HepG2 (cell line): ENCODE measurements at regions not wholly inside any gene's neighbourhood (a gene's known extent, or its start where the extent isn't known, plus 50 kb on each side); places are given as distances from the start of the nearest gene placed in this dataset.

ENCODE experiments used
- ATAC-seq: fragments of 200-7000 bp; cut with Tn5 transposase; 3 replicates; pipeline ENCODE4 v1.9.1; 2020; ENCODE audit warnings: mild to moderate bottlenecking, moderate library complexity
- BruUV-seq: library from RNA; stranded (reverse); fragments of 400-500 nt; replicated peaks from 2 replicates; lab custom pipeline; 2021; lab: Mats Ljungman, UMichigan
- CTCF ChIA-PET: fragments of 300-600 bp; formaldehyde crosslinking; extraction: SDS; loops from one replicate; lab custom pipeline; 2021; ENCODE audit warnings: low total read pairs, inconsistent platforms, low intra/inter-chr PET ratio; lab: Yijun Ruan, JAX
- POLR2A ChIA-PET: fragments of 350-600 bp; sonication (Branson Sonifier 250); formaldehyde crosslinking; loops from one replicate; lab custom pipeline; 2020; ENCODE audit warnings: antibody characterized with exemption, inconsistent platforms; lab: Yijun Ruan, JAX
- DNase-seq: peaks from one replicate; pipeline ENCODE4 v3.0.0-alpha.2; 2015; ENCODE audit warnings: low spot score
- FAIRE-seq: peaks from 3 replicates; lab custom pipeline; 2011; peaks lifted over from hg19 to GRCh38; lab: Jason Lieb, UNC
- H2AFZ ChIP-seq: one replicate; pipeline ENCODE4 v1.6.1; 2011; ENCODE audit warnings: low read length, inconsistent platforms
- H3K27ac ChIP-seq: fragments of 300-600 bp; 3 replicates; pipeline ENCODE4 v1.8.0; 2011; ENCODE audit warnings: mixed run types, mild to moderate bottlenecking, mixed read lengths, low read length, inconsistent platforms; ENCODE audit not compliant: insufficient read depth; ENCODE audit errors: extremely low read length
- H3K27me3 ChIP-seq, 2 experiments: fragments of 200-600 bp in 1 of 2; 2 replicates in 1 of 2; 3 replicates in 1 of 2; pipeline versions ENCODE4 v1.6.0 to v1.8.0; 2011; ENCODE audit warnings: low read length in 2 of 2, mild to moderate bottlenecking in 2 of 2, moderate library complexity in 2 of 2, inconsistent platforms in 1 of 2; ENCODE audit not compliant: insufficient read depth in 2 of 2, control insufficient read depth in 1 of 2
- H3K36me3 ChIP-seq, 2 experiments: fragments of 200-600 bp in 1 of 2; replicated peaks in 1 of 2; 2 replicates in 1 of 2; 3 replicates in 1 of 2; pipeline versions ENCODE4 v1.5.1 to v1.8.0; 2011; ENCODE audit warnings: low read length in 2 of 2, inconsistent platforms in 1 of 2; ENCODE audit not compliant: insufficient read depth in 2 of 2, control insufficient read depth in 1 of 2
- H3K4me1 ChIP-seq: 2 replicates; pipeline ENCODE4 v1.5.1; 2012; ENCODE audit warnings: low read length, inconsistent platforms; ENCODE audit not compliant: insufficient read depth
- H3K4me2 ChIP-seq: 2 replicates; pipeline ENCODE4 v1.6.0; 2011; ENCODE audit warnings: low read depth, low read length, inconsistent platforms
- H3K4me3 ChIP-seq, 3 experiments: fragments of 200-600 bp in 1 of 3; sonication (generic), shearing (Covaris generic) in 1 of 3; replicated peaks in 1 of 3; 2 replicates each; pipeline ENCODE4 v1.5.1; 2011 to 2016; ENCODE audit warnings: low read length in 3 of 3, inconsistent platforms in 2 of 3, low read depth in 2 of 3, mild to moderate bottlenecking in 2 of 3, control low read depth in 1 of 3, mixed read lengths in 1 of 3; ENCODE audit not compliant: insufficient read depth in 1 of 3
- H3K79me2 ChIP-seq: one replicate; pipeline ENCODE4 v1.6.1; 2011; ENCODE audit warnings: low read length, inconsistent platforms; ENCODE audit not compliant: insufficient read depth
- H3K9ac ChIP-seq: 2 replicates; pipeline ENCODE4 v1.6.0; 2011; ENCODE audit warnings: mild to moderate bottlenecking, low read depth, low read length, inconsistent platforms; ENCODE audit not compliant: insufficient read depth
- H3K9me3 ChIP-seq: 2 replicates; pipeline ENCODE4 v1.5.1; 2012; ENCODE audit warnings: mild to moderate bottlenecking, low read length
- H4K20me1 ChIP-seq: 2 replicates; pipeline ENCODE4 v1.6.0; 2011; ENCODE audit warnings: inconsistent platforms, mild to moderate bottlenecking, low read length, moderate library complexity; ENCODE audit not compliant: insufficient read depth
- E2F2 ChIP-seq: sonication (generic); formaldehyde crosslinking; IDR thresholded peaks from 2 replicates; pipeline ENCODE4 v1.4.0; 2020; ENCODE audit warnings: missing genetic modification reagents, borderline replicate concordance
- PTBP1 ChIP-seq: fragments of 200-400 bp; formaldehyde crosslinking; IDR thresholded peaks from 2 replicates; pipeline ENCODE4 v1.6.1; 2018; ENCODE audit warnings: low read length, low read depth; ENCODE audit not compliant: poor library complexity, severe bottlenecking
- SOX6 ChIP-seq, 2 experiments: fragments of 450-650 bp in 1 of 2; sonication (generic) in 1 of 2; formaldehyde crosslinking in 1 of 2; IDR thresholded peaks; 2 replicates each; pipeline versions ENCODE4 v1.4.0 to v1.6.1; 2017 to 2020; ENCODE audit warnings: antibody characterized with exemption in 1 of 2, mild to moderate bottlenecking in 1 of 2, missing genetic modification reagents in 1 of 2
- SRF ChIP-seq: IDR thresholded peaks from 2 replicates; pipeline ENCODE4 v1.6.1; 2011; ENCODE audit warnings: mild to moderate bottlenecking, low read depth, low read length, moderate library complexity
- ZNF772 ChIP-seq: sonication (generic); formaldehyde crosslinking; IDR thresholded peaks from 2 replicates; pipeline ENCODE4 v1.5.0; 2020; ENCODE audit warnings: mild to moderate bottlenecking, missing genetic modification reagents
- WGBS: methylation state at CpG from one replicate; pipeline ENCODE4 v1.1.6; 2017; ENCODE audit warnings: low lambda C conversion rate; 5-methylcytosine and 5-hydroxymethylcytosine counted together
- in situ Hi-C: cut with HindIII; loops from 2 replicates; pipeline ENCODE4 v1.10.0; 2017; ENCODE audit warnings: low pct_unique_long_range_greater_than_20kb; ENCODE audit not compliant: extremely low pct_ligation_motif_present
- intact Hi-C: fragments of 100-400 bp; cut with micrococcal nuclease; formaldehyde crosslinking; loops from one replicate; pipeline ENCODE4 v1.10.0; 2022; ENCODE audit not compliant: unreplicated experiment

GRCh38 chr16:86193528-86194193, 294.7 kb downstream of the IRF8 start:
- H4K20me1 ChIP-seq = no peaks in the 10 kb centered on the region; the same call in 1 of the 2 replicates
- H3K36me3 ChIP-seq = no peaks in the 10 kb centered on the region
- H3K27me3 ChIP-seq = peaks cover 6 to 80% of the 10 kb centered on the region in 2 experiments
- CTCF ChIA-PET = no interaction called here
- no peak overlapping the region for H3K4me2 ChIP-seq
- 31% methylated on average over 15 of the region's 15 CpGs for WGBS
- no peak overlapping the region for H3K4me3 ChIP-seq
- FAIRE-seq (no peak), DNase-seq (no peak), ATAC-seq (no peak; the same call in 2 of the 3 replicates)
- in situ Hi-C loops (no loop called here), intact Hi-C loops (no loop called here)
- no peak overlapping the region for H3K27ac ChIP-seq
- TF ChIP-seq E2F2 (CRISPR knock-in tag) = no peak
- TF ChIP-seq ZNF772 (CRISPR knock-in tag) = no peak
- no peak for TF ChIP-seq SOX6 (IDR thresholded peaks at IDR 0.05)
- TF ChIP-seq SOX6 (CRISPR knock-in tag; IDR thresholded peaks at IDR 0.05) = no peak
- TF ChIP-seq SRF = no peak
- no peak for TF ChIP-seq PTBP1
- BruUV-seq = no TSS peak
- H3K79me2 ChIP-seq = no peaks in the 10 kb centered on the region
- POLR2A ChIA-PET = no interaction called here
- H3K9me3 ChIP-seq = no peaks in the 10 kb centered on the region
- H2AFZ ChIP-seq = no peak overlapping the region
- H3K4me1 ChIP-seq = no peaks in the 10 kb centered on the region
- H3K9ac ChIP-seq = no peak overlapping the region
